Astrocyte (in vitro differentiated cells and primary cell): ENCODE measurements at regions not wholly inside any gene's neighbourhood (a gene's known extent, or its start where the extent isn't known, plus 50 kb on each side); places are given as distances from the start of the nearest gene placed in this dataset.

Experiments used
- CTCF ChIP-seq: IDR thresholded peaks from 2 replicates; pipeline ENCODE4 v1.5.1; 2011; ENCODE audit warnings: low read depth, mild to moderate bottlenecking, inconsistent platforms, low read length, moderate library complexity; ENCODE audit not compliant: insufficient read depth
- EZH2 ChIP-seq: IDR thresholded peaks from 2 replicates; pipeline ENCODE4 v1.6.1; 2012; ENCODE audit warnings: mild to moderate bottlenecking, low read length, inconsistent platforms; ENCODE audit not compliant: insufficient read depth

DNA sequence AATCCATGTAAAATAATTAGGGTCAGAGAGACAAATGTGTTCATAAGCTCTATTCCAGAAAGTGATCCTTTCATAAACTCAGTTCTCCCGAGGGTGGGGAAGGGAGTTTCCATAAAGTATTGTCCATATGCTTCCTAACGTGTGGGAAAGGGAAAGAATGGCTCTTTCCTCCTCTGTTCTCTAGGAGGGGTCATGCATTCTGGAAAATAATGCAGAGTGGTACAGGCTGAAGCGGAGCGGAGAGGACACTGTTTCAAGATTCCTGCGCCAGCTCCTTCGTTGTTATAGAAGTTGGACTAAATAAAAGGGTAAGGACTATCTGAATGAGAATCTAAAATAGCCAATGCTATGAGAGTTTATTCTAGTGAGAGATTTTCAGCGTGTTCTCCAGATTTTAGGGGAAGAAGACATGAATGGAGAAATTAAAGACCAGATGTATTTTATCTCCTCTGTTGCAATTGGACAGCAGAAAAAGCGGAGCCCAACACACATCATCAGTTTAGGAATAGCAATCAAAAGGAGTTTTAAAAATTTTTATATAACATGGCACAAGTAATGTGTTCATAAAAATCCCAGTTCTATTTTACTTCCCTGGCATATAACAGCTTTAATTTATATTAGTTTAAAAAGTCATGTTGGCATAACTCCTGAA is 166.9 kb upstream of the MPDZ start:
- no peak for TF ChIP-seq CTCF
- TF ChIP-seq EZH2, result no peak
